ENCODE measurements at regions not wholly inside any gene's neighbourhood (a gene's known extent, or its start where the extent isn't known, plus 50 kb on each side); places are given as distances from the start of the nearest gene placed in this dataset.
"Not testable (repeated sequence)": the region's sequence is repeated elsewhere in the genome, so short reads cannot be mapped to it uniquely, and the experiment has no call there.

GRCh38 chr20:29750268-29750899, 1507.1 kb upstream of the DEFB115 start:
- Mint-ChIP-seq H3K4me3 (no peak overlapping the region), H3K4me1 (ENCODE audit: unreplicated experiment) (no peaks in the 10 kb centered on the region), H3K9me3 (peaks cover 31% of the 10 kb centered on the region), H3K27ac (no peak overlapping the region), H3K27me3 (no peaks in the 10 kb centered on the region), H3K36me3 (no peaks in the 10 kb centered on the region)
- no peak for DNase-seq (ENCODE audit: extremely low spot score, unreplicated experiment)
- TF ChIP-seq CTCF (conservative IDR thresholded peaks at IDR 0.05) = no peak

- H3K27ac Mint-ChIP-seq; H3K4me1 Mint-ChIP-seq (ENCODE audit: unreplicated experiment); H3K4me3 Mint-ChIP-seq; H3K27me3 Mint-ChIP-seq; DNase-seq (ENCODE audit: extremely low spot score, unreplicated experiment); H3K36me3 Mint-ChIP-seq: not testable (repeated sequence)
- H3K9me3 Mint-ChIP-seq = peaks cover 31% of the 10 kb centered on the region
Measured at GRCh38 chr20:29752644-29753425, 1504.6 kb upstream of the DEFB115 start.

GRCh38 chr20:29753426-29753746, 1504.1 kb upstream of the DEFB115 start:
- DNase-seq (ENCODE audit: extremely low spot score, unreplicated experiment); H3K27ac Mint-ChIP-seq; H3K4me3 Mint-ChIP-seq; H3K27me3 Mint-ChIP-seq; H3K4me1 Mint-ChIP-seq (ENCODE audit: unreplicated experiment); H3K36me3 Mint-ChIP-seq: not testable (repeated sequence)
- peaks cover 31% of the 10 kb centered on the region for H3K9me3 Mint-ChIP-seq

- not testable (repeated sequence) for H3K4me3 Mint-ChIP-seq; DNase-seq (ENCODE audit: extremely low spot score, unreplicated experiment); H3K27ac Mint-ChIP-seq; H3K27me3 Mint-ChIP-seq; H3K36me3 Mint-ChIP-seq; H3K4me1 Mint-ChIP-seq (ENCODE audit: unreplicated experiment)
- peaks cover 31% of the 10 kb centered on the region for H3K9me3 Mint-ChIP-seq
Measured at GRCh38 chr20:29753879-29754278, 1503.6 kb upstream of the DEFB115 start.

GRCh38 chr20:29755854-29756498, 1501.5 kb upstream of the DEFB115 start:
- not testable (repeated sequence) for H3K36me3 Mint-ChIP-seq; H3K27me3 Mint-ChIP-seq; H3K27ac Mint-ChIP-seq; H3K4me3 Mint-ChIP-seq; DNase-seq (ENCODE audit: extremely low spot score, unreplicated experiment); H3K4me1 Mint-ChIP-seq (ENCODE audit: unreplicated experiment)
- peaks cover 25% of the 10 kb centered on the region for H3K9me3 Mint-ChIP-seq

- H3K4me3 Mint-ChIP-seq = no peak overlapping the region
- no peak for TF ChIP-seq CTCF (conservative IDR thresholded peaks at IDR 0.05)
- peaks cover 18% of the 10 kb centered on the region for H3K9me3 Mint-ChIP-seq
- no peak for DNase-seq (ENCODE audit: extremely low spot score, unreplicated experiment)
- no peaks in the 10 kb centered on the region for H3K4me1 Mint-ChIP-seq (ENCODE audit: unreplicated experiment)
- H3K36me3 Mint-ChIP-seq = no peaks in the 10 kb centered on the region
- H3K27me3 Mint-ChIP-seq = no peaks in the 10 kb centered on the region
- H3K27ac Mint-ChIP-seq = no peak overlapping the region
Measured at GRCh38 chr20:29756664-29757063, 1500.8 kb upstream of the DEFB115 start.

- not testable (repeated sequence) for H3K27ac Mint-ChIP-seq; DNase-seq (ENCODE audit: extremely low spot score, unreplicated experiment); H3K4me3 Mint-ChIP-seq; H3K36me3 Mint-ChIP-seq; H3K27me3 Mint-ChIP-seq; H3K4me1 Mint-ChIP-seq (ENCODE audit: unreplicated experiment); H3K9me3 Mint-ChIP-seq
Measured at GRCh38 chr20:29761621-29762385, 1495.7 kb upstream of the DEFB115 start.

- TF ChIP-seq CTCF (conservative IDR thresholded peaks at IDR 0.05) = no peak
- Mint-ChIP-seq H3K36me3 (no peaks in the 10 kb centered on the region), H3K4me3 (no peak overlapping the region), H3K4me1 (ENCODE audit: unreplicated experiment) (no peaks in the 10 kb centered on the region), H3K27me3 (no peaks in the 10 kb centered on the region), H3K27ac (no peak overlapping the region), H3K9me3 (peaks cover 4% of the 10 kb centered on the region)
- no peak for DNase-seq (ENCODE audit: extremely low spot score, unreplicated experiment)
Measured at GRCh38 chr20:29762620-29763019, 1494.8 kb upstream of the DEFB115 start.
